HTR-8/SVneo (cell line): ENCODE measurements at regions not wholly inside any gene's neighbourhood (a gene's known extent, or its start where the extent isn't known, plus 50 kb on each side); places are given as distances from the start of the nearest gene placed in this dataset.
A peak's percentile ranks its signal among the peaks of the same experiment; 100 is the strongest.

Source experiments
- DNase-seq: peaks from one replicate; pipeline ENCODE4 v3.0.0; 2011; ENCODE audit warnings: low spot score, mixed read lengths; ENCODE audit not compliant: insufficient read length
- FAIRE-seq: peaks from 2 replicates; lab custom pipeline; 2011; peaks lifted over from hg19 to GRCh38; lab: Jason Lieb, UNC

- DNase-seq (no peak), FAIRE-seq (no peak)
These were observed 443.0 kb upstream of the RUNX1 start for GRCh38 chr21:35491920-35492678.

- DNase-seq (no peak), FAIRE-seq (no peak)
These were observed 442.0 kb upstream of the RUNX1 start for GRCh38 chr21:35491114-35491513.

GRCh38 chr21:35489389-35489980, 440.4 kb upstream of the RUNX1 start:
- no peak for DNase-seq
- no peak for FAIRE-seq

- FAIRE-seq = no peak
These were observed 439.8 kb upstream of the RUNX1 start for GRCh38 chr21:35488946-35489345.

GRCh38 chr21:35485364-35485763, 436.3 kb upstream of the RUNX1 start:
- no peak for DNase-seq
- no peak for FAIRE-seq

More at GRCh38 chr21:35488946-35489345, 439.8 kb upstream of the RUNX1 start:
- DNase-seq = no peak

- no peak for FAIRE-seq
These were observed 435.7 kb upstream of the RUNX1 start for GRCh38 chr21:35484851-35485250.

GRCh38 chr21:35484032-35484431, 434.9 kb upstream of the RUNX1 start:
- FAIRE-seq (no peak), DNase-seq (no peak)

More at GRCh38 chr21:35484851-35485250, 435.7 kb upstream of the RUNX1 start:
- DNase-seq = no peak

- DNase-seq = no peak
- FAIRE-seq = no peak
These were observed 434.0 kb upstream of the RUNX1 start for GRCh38 chr21:35482933-35483662.

GRCh38 chr21:35482096-35482495, 433.0 kb upstream of the RUNX1 start:
- no peak for DNase-seq
- FAIRE-seq = no peak

GRCh38 chr21:35481005-35481404, 431.9 kb upstream of the RUNX1 start:
- no peak for FAIRE-seq
- DNase-seq = no peak

GRCh38 chr21:35479529-35479928, 430.4 kb upstream of the RUNX1 start:
- FAIRE-seq (no peak), DNase-seq (no peak)

- DNase-seq (no peak), FAIRE-seq (no peak)
These were observed 430.0 kb upstream of the RUNX1 start for GRCh38 chr21:35479065-35479448.

- DNase-seq = no peak
These were observed 429.3 kb upstream of the RUNX1 start for GRCh38 chr21:35478161-35479064.

GRCh38 chr21:35477622-35478021, 428.5 kb upstream of the RUNX1 start:
- DNase-seq (no peak), FAIRE-seq (no peak)

More at GRCh38 chr21:35478161-35479064, 429.3 kb upstream of the RUNX1 start:
- FAIRE-seq = no peak

- FAIRE-seq (no peak), DNase-seq (peak; percentile 9)
These were observed 427.7 kb upstream of the RUNX1 start for GRCh38 chr21:35476621-35477395.

- DNase-seq (peak; percentile 34), FAIRE-seq (no peak)
These were observed 426.7 kb upstream of the RUNX1 start for GRCh38 chr21:35475762-35476161.

- DNase-seq (no peak), FAIRE-seq (no peak)
These were observed 425.9 kb upstream of the RUNX1 start for GRCh38 chr21:35475009-35475408.

GRCh38 chr21:35473496-35473895, 424.4 kb upstream of the RUNX1 start:
- no peak for DNase-seq

GRCh38 chr21:35470522-35470921, 421.4 kb upstream of the RUNX1 start:
- no peak for FAIRE-seq

More at GRCh38 chr21:35473496-35473895, 424.4 kb upstream of the RUNX1 start:
- no peak for FAIRE-seq

More at GRCh38 chr21:35470522-35470921, 421.4 kb upstream of the RUNX1 start:
- DNase-seq = no peak
